ENCODE measurements at regions not wholly inside any gene's neighbourhood (a gene's known extent, or its start where the extent isn't known, plus 50 kb on each side); places are given as distances from the start of the nearest gene placed in this dataset.

DNA sequence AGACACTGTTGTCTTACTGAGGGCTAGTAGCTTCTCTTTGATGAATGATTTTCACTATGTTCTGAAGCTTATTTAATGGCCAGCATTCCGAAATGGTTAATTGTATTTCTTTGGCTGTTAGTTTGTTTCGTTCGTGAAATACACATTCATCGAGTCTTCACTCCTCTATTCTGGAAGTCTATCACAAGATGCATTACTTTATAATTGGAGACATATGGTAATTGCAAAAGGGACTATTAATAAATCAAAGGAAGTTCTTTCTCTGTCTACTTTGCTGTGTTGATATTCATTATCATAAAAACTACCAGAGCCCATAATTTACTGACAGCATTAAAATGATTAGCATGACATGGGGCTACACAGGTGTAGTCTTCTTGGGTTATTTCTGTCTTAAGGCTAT is 133.8 kb upstream of the IGFBP3 start:
- Mint-ChIP-seq H3K27ac (no peak overlapping the region), H3K4me1 (no peaks in the 10 kb centered on the region), H3K27me3 (ENCODE audit: insufficient read depth, low read depth, poor library complexity) (peaks cover 2% of the 10 kb centered on the region), H3K4me3 (no peak overlapping the region), H3K9me3 (no peaks in the 10 kb centered on the region; the same call in 2 of the 3 replicates), H3K36me3 (ENCODE audit: low read depth) (no peaks in the 10 kb centered on the region)
- DNase-seq (ENCODE audit: low spot score) (no peak), ATAC-seq (no peak)
- Histone ChIP-seq H3K79me2 (replicated peaks; ENCODE audit: insufficient read depth) (no peaks in the 10 kb centered on the region), H4K20me1 (replicated peaks; ENCODE audit: insufficient read depth) (no peaks in the 10 kb centered on the region), H3K9me2 (ENCODE audit: insufficient read depth) (no peaks in the 10 kb centered on the region), H3K36me3 (ENCODE audit: insufficient read depth) (no peaks in the 10 kb centered on the region), H3K4me1 (ENCODE audit: insufficient read depth) (no peaks in the 10 kb centered on the region), H3K27ac (ENCODE audit: low read depth) (no peak overlapping the region), H3F3A (replicated peaks; ENCODE audit: low read depth) (no peaks in the 10 kb centered on the region), H3K4me3 (no peak overlapping the region), H3K4me2 (no peak overlapping the region), H3K27me3 (ENCODE audit: insufficient read depth) (no peaks in the 10 kb centered on the region), H2AFZ (no peak overlapping the region)
- TF ChIP-seq CREB1 (CRISPR knock-in tag; IDR thresholded peaks at IDR 0.05; ENCODE audit: low read depth), result no peak
- no peak for TF ChIP-seq JUNB (IDR thresholded peaks at IDR 0.05; ENCODE audit: unreplicated experiment)
- TF ChIP-seq, protein P1, sequence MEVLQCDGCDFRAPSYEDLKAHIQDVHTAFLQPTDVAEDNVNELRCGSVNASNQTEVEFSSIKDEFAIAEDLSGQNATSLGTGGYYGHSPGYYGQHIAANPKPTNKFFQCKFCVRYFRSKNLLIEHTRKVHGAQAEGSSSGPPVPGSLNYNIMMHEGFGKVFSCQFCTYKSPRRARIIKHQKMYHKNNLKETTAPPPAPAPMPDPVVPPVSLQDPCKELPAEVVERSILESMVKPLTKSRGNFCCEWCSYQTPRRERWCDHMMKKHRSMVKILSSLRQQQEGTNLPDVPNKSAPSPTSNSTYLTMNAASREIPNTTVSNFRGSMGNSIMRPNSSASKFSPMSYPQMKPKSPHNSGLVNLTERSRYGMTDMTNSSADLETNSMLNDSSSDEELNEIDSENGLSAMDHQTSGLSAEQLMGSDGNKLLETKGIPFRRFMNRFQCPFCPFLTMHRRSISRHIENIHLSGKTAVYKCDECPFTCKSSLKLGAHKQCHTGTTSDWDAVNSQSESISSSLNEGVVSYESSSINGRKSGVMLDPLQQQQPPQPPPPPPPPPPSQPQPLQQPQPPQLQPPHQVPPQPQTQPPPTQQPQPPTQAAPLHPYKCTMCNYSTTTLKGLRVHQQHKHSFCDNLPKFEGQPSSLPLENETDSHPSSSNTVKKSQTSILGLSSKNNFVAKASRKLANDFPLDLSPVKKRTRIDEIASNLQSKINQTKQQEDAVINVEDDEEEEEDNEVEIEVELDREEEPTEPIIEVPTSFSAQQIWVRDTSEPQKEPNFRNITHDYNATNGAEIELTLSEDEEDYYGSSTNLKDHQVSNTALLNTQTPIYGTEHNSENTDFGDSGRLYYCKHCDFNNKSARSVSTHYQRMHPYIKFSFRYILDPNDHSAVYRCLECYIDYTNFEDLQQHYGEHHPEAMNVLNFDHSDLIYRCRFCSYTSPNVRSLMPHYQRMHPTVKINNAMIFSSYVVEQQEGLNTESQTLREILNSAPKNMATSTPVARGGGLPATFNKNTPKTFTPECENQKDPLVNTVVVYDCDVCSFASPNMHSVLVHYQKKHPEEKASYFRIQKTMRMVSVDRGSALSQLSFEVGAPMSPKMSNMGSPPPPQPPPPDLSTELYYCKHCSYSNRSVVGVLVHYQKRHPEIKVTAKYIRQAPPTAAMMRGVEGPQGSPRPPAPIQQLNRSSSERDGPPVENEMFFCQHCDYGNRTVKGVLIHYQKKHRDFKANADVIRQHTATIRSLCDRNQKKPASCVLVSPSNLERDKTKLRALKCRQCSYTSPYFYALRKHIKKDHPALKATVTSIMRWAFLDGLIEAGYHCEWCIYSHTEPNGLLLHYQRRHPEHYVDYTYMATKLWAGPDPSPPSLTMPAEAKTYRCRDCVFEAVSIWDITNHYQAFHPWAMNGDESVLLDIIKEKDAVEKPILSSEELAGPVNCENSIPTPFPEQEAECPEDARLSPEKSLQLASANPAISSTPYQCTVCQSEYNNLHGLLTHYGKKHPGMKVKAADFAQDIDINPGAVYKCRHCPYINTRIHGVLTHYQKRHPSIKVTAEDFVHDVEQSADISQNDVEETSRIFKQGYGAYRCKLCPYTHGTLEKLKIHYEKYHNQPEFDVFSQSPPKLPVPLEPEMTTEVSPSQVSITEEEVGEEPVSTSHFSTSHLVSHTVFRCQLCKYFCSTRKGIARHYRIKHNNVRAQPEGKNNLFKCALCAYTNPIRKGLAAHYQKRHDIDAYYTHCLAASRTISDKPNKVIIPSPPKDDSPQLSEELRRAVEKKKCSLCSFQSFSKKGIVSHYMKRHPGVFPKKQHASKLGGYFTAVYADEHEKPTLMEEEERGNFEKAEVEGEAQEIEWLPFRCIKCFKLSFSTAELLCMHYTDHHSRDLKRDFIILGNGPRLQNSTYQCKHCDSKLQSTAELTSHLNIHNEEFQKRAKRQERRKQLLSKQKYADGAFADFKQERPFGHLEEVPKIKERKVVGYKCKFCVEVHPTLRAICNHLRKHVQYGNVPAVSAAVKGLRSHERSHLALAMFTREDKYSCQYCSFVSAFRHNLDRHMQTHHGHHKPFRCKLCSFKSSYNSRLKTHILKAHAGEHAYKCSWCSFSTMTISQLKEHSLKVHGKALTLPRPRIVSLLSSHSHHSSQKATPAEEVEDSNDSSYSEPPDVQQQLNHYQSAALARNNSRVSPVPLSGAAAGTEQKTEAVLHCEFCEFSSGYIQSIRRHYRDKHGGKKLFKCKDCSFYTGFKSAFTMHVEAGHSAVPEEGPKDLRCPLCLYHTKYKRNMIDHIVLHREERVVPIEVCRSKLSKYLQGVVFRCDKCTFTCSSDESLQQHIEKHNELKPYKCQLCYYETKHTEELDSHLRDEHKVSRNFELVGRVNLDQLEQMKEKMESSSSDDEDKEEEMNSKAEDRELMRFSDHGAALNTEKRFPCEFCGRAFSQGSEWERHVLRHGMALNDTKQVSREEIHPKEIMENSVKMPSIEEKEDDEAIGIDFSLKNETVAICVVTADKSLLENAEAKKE (CRISPR knock-in tag; IDR thresholded peaks at IDR 0.05), result no peak
- no peak for TF ChIP-seq NANOG (IDR thresholded peaks at IDR 0.05; ENCODE audit: borderline replicate concordance)
- no peak for TF ChIP-seq POLR2AphosphoS5 (IDR thresholded peaks at IDR 0.05; ENCODE audit: low read depth)
- no peak for TF ChIP-seq ZNF114 (CRISPR knock-in tag; IDR thresholded peaks at IDR 0.05)

GRCh38 chr7:46054272-46054671 is 133.2 kb upstream of the IGFBP3 start:
- no peak overlapping the region for H3K4me3 Mint-ChIP-seq
- Histone ChIP-seq H3K4me2 (no peak overlapping the region), H3K4me3 (no peak overlapping the region), H3K27ac (ENCODE audit: low read depth) (no peak overlapping the region), H4K20me1 (replicated peaks; ENCODE audit: insufficient read depth) (no peaks in the 10 kb centered on the region), H2AFZ (no peak overlapping the region), H3K9me2 (ENCODE audit: insufficient read depth) (no peaks in the 10 kb centered on the region), H3K79me2 (replicated peaks; ENCODE audit: insufficient read depth) (no peaks in the 10 kb centered on the region), H3K36me3 (ENCODE audit: insufficient read depth) (no peaks in the 10 kb centered on the region), H3F3A (replicated peaks; ENCODE audit: low read depth) (no peaks in the 10 kb centered on the region), H3K4me1 (ENCODE audit: insufficient read depth) (no peaks in the 10 kb centered on the region), H3K27me3 (ENCODE audit: insufficient read depth) (no peaks in the 10 kb centered on the region)
- no peak for TF ChIP-seq ZNF331 (CRISPR knock-in tag; IDR thresholded peaks at IDR 0.05; ENCODE audit: low read depth)
- no peak overlapping the region for H3K27ac Mint-ChIP-seq
- H3K27me3 Mint-ChIP-seq (ENCODE audit: insufficient read depth, low read depth, poor library complexity), result peaks cover 2% of the 10 kb centered on the region
- ATAC-seq (no peak), DNase-seq (ENCODE audit: low spot score) (no peak)
- H3K4me1 Mint-ChIP-seq, result no peaks in the 10 kb centered on the region
- H3K36me3 Mint-ChIP-seq (ENCODE audit: low read depth), result no peaks in the 10 kb centered on the region
- H3K9me3 Mint-ChIP-seq, result no peaks in the 10 kb centered on the region; the same call in 2 of the 3 replicates
